ENCODE measurements at regions not wholly inside any gene's neighbourhood (a gene's known extent, or its start where the extent isn't known, plus 50 kb on each side); places are given as distances from the start of the nearest gene placed in this dataset.
"Not testable (repeated sequence)": the region's sequence is repeated elsewhere in the genome, so short reads cannot be mapped to it uniquely, and the experiment has no call there.

DNA sequence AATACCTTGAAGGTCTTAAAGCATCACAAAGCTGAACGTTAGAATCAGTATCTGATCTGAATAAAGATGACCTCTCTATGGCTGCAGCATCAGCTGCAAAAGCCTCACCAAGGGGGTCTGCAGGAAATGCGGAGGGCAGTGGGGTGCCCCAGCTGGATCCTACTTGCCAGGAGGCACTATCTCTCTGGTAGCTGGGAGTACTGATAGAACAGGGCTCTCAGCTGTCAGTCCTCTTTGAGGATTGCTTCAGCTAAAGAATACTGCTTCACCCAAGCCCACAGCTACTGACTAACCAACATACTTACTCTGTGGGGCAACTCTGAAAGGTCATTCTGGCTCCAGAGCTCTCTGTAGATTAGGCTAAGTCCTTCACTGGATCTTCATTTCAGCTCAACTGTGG, 112.5 kb upstream of the ZFP42 start:
- DNase-seq = no peak

GRCh38 chr4:187883836-187884475, 111.6 kb upstream of the ZFP42 start:
- no peak for DNase-seq

- DNase-seq = no peak
Measured at GRCh38 chr4:187887906-187888305, 107.7 kb upstream of the ZFP42 start.

DNA sequence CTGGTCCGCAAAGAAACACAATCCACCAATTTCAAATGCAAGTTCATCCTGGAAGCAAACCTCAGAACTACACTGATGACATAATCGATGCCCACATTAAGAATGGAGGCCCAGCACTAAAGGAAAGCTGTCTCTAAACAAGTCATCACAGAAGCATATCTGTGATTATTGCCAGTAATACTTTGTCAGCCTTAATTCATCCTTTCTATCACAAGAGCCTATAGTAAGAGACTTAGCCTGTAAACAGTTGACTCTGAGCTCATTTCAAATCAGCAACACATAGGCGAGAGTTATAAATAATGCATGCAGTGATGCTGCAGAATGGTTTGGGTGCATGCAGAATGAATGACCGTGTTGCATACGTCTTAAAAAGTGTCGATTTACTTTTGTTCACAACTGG, 105.9 kb upstream of the ZFP42 start:
- DNase-seq = no peak

DNA sequence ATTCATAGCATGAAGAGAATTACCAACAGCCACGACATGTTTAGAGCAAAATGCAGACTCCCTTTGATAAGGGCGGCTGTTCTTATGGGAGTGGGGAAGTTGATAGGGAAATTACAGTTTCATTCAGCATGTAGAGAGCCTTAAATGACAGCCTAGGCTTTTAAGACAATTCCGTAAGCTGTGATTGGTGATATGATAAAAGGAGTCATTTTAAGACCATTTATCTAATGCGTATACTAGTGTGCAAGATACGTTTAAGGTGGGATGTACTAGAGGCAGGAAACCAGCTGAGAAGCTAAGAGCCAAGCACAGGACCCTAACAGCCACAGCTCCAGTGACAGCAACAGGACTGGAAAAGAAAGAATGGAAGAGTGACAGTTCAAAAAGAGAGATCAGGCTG, 102.2 kb upstream of the ZFP42 start:
- DNase-seq = no peak

DNA sequence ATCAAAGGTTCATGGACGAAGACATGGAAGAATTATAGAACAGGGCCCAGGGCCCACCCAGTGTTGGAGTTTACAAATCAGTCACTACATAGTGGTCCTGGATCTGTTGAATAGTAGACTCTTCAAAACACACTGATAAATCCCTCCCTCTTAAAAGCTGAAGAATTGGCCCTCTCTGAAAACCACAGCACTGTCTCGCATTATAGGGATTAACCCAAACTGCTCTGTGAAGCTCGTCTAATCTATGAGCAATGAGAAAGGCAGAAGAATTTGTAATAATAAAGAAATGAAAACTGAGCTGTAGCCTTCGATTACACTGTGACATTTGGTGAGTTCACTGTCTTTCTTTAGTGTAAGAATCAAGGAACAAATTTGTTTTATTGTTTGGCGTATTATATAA, 92.5 kb upstream of the ZFP42 start:
- DNase-seq = no peak

GRCh38 chr4:187903700-187904099, 91.9 kb upstream of the ZFP42 start:
- DNase-seq = no peak

DNA sequence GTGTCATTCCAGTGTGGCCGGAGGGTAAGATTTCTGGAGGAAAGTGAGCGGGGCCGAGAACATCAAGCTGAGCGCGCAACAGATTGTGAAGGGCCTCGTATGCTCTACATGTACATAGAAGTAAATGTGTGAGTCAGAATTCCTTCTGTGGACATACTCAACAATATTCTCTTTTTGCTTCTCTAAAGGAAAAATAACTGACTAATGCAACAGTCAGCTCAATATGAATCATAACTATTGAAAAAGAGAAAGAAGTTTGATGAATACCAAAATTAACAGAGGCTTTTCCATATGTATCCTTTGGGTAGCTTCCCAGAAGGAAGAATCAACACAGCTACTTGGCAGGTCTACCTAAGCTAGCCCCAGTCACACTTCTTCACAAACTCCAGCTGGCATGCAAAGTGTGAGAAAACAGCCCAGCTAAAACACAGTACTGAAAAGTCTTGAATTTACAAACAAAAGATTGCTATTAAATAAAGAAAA, 87.5 kb upstream of the ZFP42 start:
- DNase-seq = peak in 5 of 56 donors; percentile 1 to 37 (median 12)

GRCh38 chr4:187908731-187909130, 86.8 kb upstream of the ZFP42 start:
- no peak for DNase-seq

DNA sequence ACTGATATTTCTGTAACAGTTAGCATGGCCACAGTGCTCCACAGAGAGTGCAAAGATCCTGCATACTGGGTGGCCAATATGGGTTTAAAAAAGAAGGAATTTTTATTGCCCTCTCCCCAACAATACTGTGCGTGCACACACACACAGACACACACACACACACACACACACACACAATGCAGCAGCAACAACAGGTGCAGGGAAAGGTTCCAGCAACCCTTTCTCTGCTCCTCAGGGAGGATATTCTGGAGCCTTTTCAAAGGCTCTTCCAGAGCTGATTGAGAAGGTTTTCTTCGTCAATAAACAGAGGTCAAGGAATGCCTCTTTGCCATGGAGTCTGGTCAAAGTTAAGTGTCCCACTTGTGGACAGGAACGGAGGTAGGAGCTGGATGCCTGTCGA, 84.8 kb upstream of the ZFP42 start:
- DNase-seq = no peak

GRCh38 chr4:187915406-187915805, 80.2 kb upstream of the ZFP42 start:
- DNase-seq = not testable (repeated sequence)

- DNase-seq = no peak
Measured at GRCh38 chr4:187919966-187920365, 75.6 kb upstream of the ZFP42 start.

DNA sequence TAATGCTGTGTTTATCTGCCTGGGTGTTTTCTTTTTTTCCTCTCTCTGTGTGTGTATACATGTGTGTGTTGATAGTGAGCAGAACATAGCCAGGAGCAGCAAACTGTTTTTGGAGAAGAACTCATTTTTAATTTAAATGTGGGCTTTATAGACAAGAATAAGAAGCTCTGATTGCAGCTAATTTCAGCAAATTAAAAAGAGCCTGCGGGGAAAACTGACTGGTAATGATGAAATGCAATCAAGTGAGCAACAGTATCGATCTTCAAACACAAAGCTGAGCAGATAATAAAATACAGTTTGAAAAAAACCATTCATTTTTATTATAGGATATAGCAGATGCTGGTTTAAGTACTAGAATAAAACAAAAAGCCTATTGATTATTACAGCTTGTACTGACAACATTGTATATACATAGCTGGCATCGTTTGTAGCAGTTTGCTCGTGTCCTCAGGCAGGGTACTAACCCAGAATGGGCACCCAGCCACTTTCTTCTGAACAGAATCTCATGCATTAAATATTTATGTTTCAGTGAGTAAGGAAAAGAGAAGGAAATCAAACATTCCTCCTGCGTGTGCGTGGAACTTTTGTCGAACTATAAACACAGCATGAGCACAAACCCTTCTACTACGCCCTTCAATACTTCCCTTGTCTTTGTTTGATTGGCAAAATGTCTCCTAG, 73.5 kb upstream of the ZFP42 start:
- peak in 1 of 56 donors; percentile 4 for DNase-seq

DNA sequence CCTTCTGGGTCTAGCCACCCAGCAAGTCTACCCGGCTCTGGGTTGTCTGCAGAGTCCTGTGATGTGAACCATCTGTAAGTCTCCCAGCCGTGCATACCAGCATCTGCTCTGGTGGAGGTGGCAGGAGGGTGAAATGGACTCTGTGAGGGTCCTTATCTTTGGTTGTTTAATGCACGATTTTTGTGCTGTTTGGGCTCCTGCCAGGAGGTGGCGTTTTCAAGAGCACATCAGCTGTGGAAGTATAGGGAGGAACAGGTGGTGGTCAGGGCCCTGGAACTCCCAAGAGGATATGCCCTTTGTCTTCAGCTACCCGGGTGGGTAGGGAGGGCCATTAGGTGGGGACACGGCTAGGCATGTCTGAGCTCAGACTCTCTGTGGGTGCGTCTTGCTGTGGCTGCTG, 66.5 kb upstream of the ZFP42 start:
- no peak for DNase-seq

DNA sequence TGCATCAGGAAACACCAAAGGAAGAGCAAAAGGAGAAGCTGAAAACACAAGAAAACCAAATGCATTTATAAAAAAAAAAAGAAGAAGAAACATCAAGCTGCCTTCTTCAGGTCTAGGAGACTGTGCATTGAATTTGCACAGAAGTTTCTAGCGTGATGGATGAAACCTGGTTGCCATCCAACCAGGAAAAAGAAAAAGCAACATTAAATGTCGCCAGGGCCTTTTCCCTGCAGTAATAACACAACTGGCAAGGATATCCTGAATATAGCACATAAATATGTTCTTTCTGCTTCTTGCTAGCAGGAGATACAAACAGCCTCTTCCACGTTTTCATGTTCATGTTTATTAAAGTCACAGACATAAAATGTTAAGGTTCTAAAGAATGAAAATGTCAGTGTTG, 60.8 kb upstream of the ZFP42 start:
- no peak for DNase-seq

GRCh38 chr4:187937557-187937956, 58.0 kb upstream of the ZFP42 start:
- no peak for DNase-seq

DNA sequence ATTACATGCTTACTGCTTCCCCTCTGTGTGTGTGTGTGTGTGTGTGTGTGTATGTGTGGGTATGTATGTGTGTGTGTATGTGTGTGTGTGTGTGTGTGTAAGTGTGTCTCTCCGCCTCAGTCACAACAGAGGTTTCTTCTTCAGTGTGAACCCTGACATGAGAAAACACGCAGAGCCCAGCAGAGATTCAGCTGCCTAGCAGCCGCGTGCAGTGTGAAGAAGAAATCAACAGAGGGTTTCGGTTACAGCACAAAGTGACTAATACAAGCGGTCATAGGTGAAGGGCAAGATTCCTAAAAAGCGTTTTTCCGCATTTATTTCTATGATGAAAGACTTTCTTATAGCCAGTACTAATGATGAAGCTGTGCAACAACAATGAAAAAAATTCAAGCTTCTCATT, 55.3 kb upstream of the ZFP42 start:
- no peak for DNase-seq

DNA sequence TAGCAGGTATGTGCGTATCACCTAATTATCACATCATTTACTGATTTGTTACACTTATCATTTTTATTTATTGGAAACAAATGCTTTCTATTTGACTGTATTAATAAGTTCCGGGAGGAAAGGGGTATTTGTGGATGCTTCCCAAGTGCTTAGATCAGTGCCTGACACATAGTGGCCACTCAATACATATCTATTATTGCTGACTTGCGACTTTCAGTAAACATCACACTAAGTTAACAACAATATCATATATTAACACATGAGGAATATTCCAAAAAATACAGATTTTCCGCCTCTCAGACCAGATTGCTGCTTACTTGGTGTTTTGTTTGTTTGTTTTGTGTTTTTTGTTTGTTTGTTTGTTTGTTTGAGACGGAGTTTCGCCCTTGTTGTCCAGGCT, 52.6 kb upstream of the ZFP42 start:
- DNase-seq = no peak

- DNase-seq = peak in 18 of 56 donors; percentile 2 to 51 (median 16)
Measured at GRCh38 chr4:187944179-187944578, 51.4 kb upstream of the ZFP42 start.

Data from amygdala (tissue), 56 donors.